Heart left ventricle (tissue), 16 donors: ENCODE measurements at regions not wholly inside any gene's neighbourhood (a gene's known extent, or its start where the extent isn't known, plus 50 kb on each side); places are given as distances from the start of the nearest gene placed in this dataset.

Experiments used
- ATAC-seq, 4 donors: fragments of 200-7000 bp; cut with Tn5 transposase; one replicate each; pipeline ENCODE4 v1.9.1; 2020 to 2022; ENCODE audit warnings: moderate library complexity in 4 of 4, mild to moderate bottlenecking in 3 of 4, moderate number of reproducible peaks in 1 of 4
- DNase-seq, 5 donors: peaks; one replicate each; pipeline ENCODE4 v3.0.0-alpha.2; 2020
- H3K27ac ChIP-seq, 12 donors: fragments of 200-600 bp; sonication (generic) in 4 of 12; one replicate each; pipeline versions ENCODE4 v1.5.0 to v1.8.0; 2016 to 2022; ENCODE audit warnings: mild to moderate bottlenecking in 2 of 12
- H3K27me3 ChIP-seq, 9 donors: fragments of 200-600 bp; sonication (generic) in 2 of 9; one replicate each; pipeline versions ENCODE4 v1.5.1 to v1.8.0; 2016 to 2022; ENCODE audit warnings: mild to moderate bottlenecking in 3 of 9
- H3K36me3 ChIP-seq, 9 donors: fragments of 200-600 bp; sonication (generic) in 2 of 9; one replicate each; pipeline versions ENCODE4 v1.5.0 to v1.8.0; 2018 to 2022; ENCODE audit warnings: mild to moderate bottlenecking in 2 of 9
- H3K4me1 ChIP-seq, 12 donors: fragments of 200-600 bp; sonication (generic) in 4 of 12; one replicate each; pipeline versions ENCODE4 v1.5.0 to v1.8.0; 2016 to 2022; ENCODE audit warnings: mild to moderate bottlenecking in 3 of 12
- H3K4me3 ChIP-seq, 12 donors: fragments of 200-600 bp; sonication (generic) in 4 of 12; one replicate each; pipeline versions ENCODE4 v1.5.0 to v1.8.0; 2017 to 2022; ENCODE audit warnings: mild to moderate bottlenecking in 9 of 12, moderate library complexity in 4 of 12
- H3K9me3 ChIP-seq, 12 donors: fragments of 200-600 bp; sonication (generic) in 4 of 12; one replicate each; pipeline versions ENCODE4 v1.5.0 to v1.8.0; 2016 to 2022; ENCODE audit warnings: mild to moderate bottlenecking in 1 of 12
- POLR2A ChIP-seq, 2 donors: fragments of 450-650 bp; IDR thresholded peaks; one replicate each; pipeline ENCODE4 v1.6.1; 2017; ENCODE audit warnings: antibody characterized with exemption in 2 of 2, mild to moderate bottlenecking in 2 of 2, moderate library complexity in 2 of 2
- WGBS, 4 donors: extraction: QIAGEN DNeasy Blood & Tissue Kit in 2 of 4; methylation state at CpG; one replicate each; pipeline versions ENCODE4 v1.1.5 to v1.1.7; 2013 to 2018; 5-methylcytosine and 5-hydroxymethylcytosine counted together
- intact Hi-C, 10 donors: fragments of 100-400 bp; cut with DNase I; formaldehyde crosslinking; loops; one replicate each; pipeline versions ENCODE4 v1.11.1 to v1.14.2; 2022
- TF ChIP-seq, protein P1 (sequence below), 12 donors: fragments of 200-600 bp; sonication (generic) in 4 of 12; IDR thresholded peaks; one replicate each; pipeline versions ENCODE4 v1.5.0 to v1.8.0; 2018 to 2022; ENCODE audit warnings: antibody characterized with exemption in 12 of 12, mild to moderate bottlenecking in 5 of 12
- donor health status: ischemic (EF 13 %, LVEDD 7.1; RV severe dilation, severe dysfunction).
- donor health status: healthy with polysubstance abuse.
- donor health status: DM: no; HTN: yes; CAD: no.
- donor health status: DM: no; HTN: no; CAD: no.
- donor health status: ischemic (EF 25% LVEDD 6.9; RV normal size, moderate dysfunction).
- donor health status: ischemic (EF 25% LVEDD 5.7; RV mildly dilated, moderate dysfunction).
- donor health status: healthy.
- donor health status: DM: yes; HTN: yes; CAD: no.
- donor health status: ischemic (EF 35%, LVEDD 5.7; RV mildly dilated, moderate dysfunction).
- donor health status: nonischemic (EF 11% LVEDD 7.7; RV severe dilation, severe dysfunction).
- donor health status: DM: yes; HTN: yes; CAD: no.
- donor health status: PGD.
- donor health status: ischemic (EF 29% LVEDD 5.4; RV normal size, mild dysfunction).
- donor health status: nonischemic (EF 23%, LVEDD 6.1; RV moderate dilation, normal function).

DNA sequence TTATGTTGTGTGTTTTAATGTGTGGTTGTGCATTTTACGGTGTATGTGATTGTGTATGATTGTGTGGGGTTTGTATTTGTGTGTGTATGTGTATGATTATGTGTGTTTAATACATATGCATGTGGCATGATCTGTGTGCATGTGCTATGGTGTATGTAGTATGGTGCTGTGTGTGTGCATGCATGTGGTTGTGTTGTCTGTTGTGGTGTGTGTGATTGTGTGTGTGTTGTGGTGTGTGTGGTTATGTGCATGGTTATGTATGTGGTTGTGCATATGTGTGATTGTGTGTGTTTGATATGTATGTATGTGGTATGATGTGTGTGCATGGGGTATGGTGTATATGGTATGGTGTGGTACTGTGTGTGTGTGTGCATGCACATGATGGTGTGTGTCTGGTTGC lies 148.1 kb upstream of the AGAP1 start:
- intact Hi-C loops = no loop called here
- no peak for DNase-seq
- Histone ChIP-seq H3K4me1 (no peaks in the 10 kb centered on the region), H3K9me3 (no peaks in the 10 kb centered on the region), H3K36me3 (no peaks in the 10 kb centered on the region), H3K4me3 (no peak overlapping the region), H3K27me3 (peaks cover 0 to 10% (median 0%) of the 10 kb centered on the region in 9 donors), H3K27ac (no peak overlapping the region)
- ATAC-seq = no peak
- TF ChIP-seq, protein P1, sequence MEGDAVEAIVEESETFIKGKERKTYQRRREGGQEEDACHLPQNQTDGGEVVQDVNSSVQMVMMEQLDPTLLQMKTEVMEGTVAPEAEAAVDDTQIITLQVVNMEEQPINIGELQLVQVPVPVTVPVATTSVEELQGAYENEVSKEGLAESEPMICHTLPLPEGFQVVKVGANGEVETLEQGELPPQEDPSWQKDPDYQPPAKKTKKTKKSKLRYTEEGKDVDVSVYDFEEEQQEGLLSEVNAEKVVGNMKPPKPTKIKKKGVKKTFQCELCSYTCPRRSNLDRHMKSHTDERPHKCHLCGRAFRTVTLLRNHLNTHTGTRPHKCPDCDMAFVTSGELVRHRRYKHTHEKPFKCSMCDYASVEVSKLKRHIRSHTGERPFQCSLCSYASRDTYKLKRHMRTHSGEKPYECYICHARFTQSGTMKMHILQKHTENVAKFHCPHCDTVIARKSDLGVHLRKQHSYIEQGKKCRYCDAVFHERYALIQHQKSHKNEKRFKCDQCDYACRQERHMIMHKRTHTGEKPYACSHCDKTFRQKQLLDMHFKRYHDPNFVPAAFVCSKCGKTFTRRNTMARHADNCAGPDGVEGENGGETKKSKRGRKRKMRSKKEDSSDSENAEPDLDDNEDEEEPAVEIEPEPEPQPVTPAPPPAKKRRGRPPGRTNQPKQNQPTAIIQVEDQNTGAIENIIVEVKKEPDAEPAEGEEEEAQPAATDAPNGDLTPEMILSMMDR (IDR thresholded peaks at IDR 0.05) = no peak
- no peak for TF ChIP-seq POLR2A (IDR thresholded peaks at IDR 0.05)
- 85 to 95% (median 90%) methylated on average over 1 of the region's 1 CpG for WGBS, 4 donors

DNA sequence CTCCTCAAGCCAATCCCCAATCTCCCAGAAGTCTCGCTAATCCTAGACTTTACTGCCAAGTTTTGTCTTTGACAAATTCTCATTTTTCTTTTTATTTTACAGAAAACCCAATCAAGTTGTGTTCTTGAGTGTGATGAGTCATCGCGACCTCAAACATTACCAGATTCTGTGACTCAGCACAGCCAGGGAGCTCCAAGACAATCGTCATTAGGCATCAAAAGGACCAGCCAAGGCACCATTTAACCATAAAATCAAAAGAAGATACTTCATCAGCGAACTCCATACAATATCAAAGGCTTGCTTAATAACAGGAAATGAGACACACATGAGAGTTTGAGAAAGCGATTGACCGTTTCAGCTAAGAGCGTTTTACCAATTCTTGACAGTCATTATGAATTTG lies 146.2 kb upstream of the AGAP1 start:
- intact Hi-C loops = no loop called here
- DNase-seq = no peak
- ATAC-seq = no peak
- 83 to 91% (median 86%) methylated on average over 8 of the region's 8 CpGs for WGBS, 4 donors
- TF ChIP-seq, protein P1 (IDR thresholded peaks at IDR 0.05) = no peak
- no peak for TF ChIP-seq POLR2A (IDR thresholded peaks at IDR 0.05)
- Histone ChIP-seq H3K36me3 (no peaks in the 10 kb centered on the region), H3K4me3 (no peak overlapping the region), H3K4me1 (peaks cover 0 to 7% (median 0%) of the 10 kb centered on the region in 12 donors), H3K27ac (no peak overlapping the region), H3K9me3 (no peaks in the 10 kb centered on the region), H3K27me3 (peaks cover 0 to 10% (median 0%) of the 10 kb centered on the region in 9 donors)

DNA sequence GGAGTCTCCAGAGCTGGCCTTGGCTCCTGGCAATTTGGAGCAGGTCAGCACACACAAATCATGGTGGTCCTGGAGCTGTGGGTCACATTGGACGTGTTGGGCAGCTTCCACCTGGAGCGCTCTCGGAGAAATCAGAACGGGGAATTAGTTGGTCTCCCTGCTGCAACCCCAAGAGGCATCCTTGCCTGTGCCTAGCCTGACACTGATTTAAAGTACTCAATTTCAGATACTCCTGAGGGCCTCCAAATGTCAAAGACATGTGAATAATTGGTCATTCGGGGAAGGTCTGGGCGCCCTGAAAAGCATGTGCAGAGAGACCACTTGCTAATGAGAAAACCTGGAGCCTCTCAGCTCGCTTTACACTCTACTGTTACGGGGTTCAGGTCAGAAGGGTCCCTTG lies 145.5 kb upstream of the AGAP1 start:
- intact Hi-C loops = no loop called here
- WGBS, 4 donors = 93 to 96% (median 94%) methylated on average over 8 of the region's 8 CpGs
- TF ChIP-seq, protein P1 (IDR thresholded peaks at IDR 0.05) = no peak
- no peak for TF ChIP-seq POLR2A (IDR thresholded peaks at IDR 0.05)

DNA sequence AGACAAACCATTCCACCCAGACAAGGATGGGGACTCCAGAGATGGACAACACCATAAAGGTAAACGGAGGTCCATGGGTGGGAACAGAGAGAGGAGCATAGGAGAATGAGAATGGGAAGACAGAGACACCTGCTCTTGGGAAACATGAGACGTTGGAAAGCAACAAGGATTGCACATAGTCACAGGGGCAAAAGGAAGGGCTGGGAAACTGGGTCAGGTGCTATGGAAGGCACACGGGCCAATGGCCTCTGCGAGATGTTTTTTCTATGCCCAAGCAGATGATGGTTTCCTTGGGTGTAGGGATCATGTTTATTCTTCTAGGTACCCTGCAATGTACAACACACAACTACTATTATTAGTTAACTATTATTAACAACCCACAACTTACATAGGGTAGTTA lies 143.6 kb upstream of the AGAP1 start:
- intact Hi-C loops = no loop called here
- Histone ChIP-seq H3K27ac (no peak overlapping the region), H3K36me3 (no peaks in the 10 kb centered on the region), H3K4me3 (no peak overlapping the region), H3K27me3 (peaks cover 0 to 10% (median 0%) of the 10 kb centered on the region in 9 donors), H3K4me1 (peaks cover 0 to 8% (median 0%) of the 10 kb centered on the region in 12 donors), H3K9me3 (no peaks in the 10 kb centered on the region)
- no peak for ATAC-seq
- 82 to 91% (median 86%) methylated on average over 4 of the region's 4 CpGs for WGBS, 4 donors
- DNase-seq = no peak
- no peak for TF ChIP-seq POLR2A (IDR thresholded peaks at IDR 0.05)
- TF ChIP-seq, protein P1 (IDR thresholded peaks at IDR 0.05) = no peak

More for the DNA sequence above, 145.5 kb upstream of the AGAP1 start:
- H3K36me3 ChIP-seq = no peaks in the 10 kb centered on the region
- peaks cover 0 to 8% (median 0%) of the 10 kb centered on the region in 12 donors for H3K4me1 ChIP-seq
- H3K4me3 ChIP-seq = no peak overlapping the region
- no peaks in the 10 kb centered on the region for H3K9me3 ChIP-seq
- DNase-seq = no peak
- no peak overlapping the region for H3K27ac ChIP-seq
- H3K27me3 ChIP-seq = peaks cover 0 to 10% (median 0%) of the 10 kb centered on the region in 9 donors
- ATAC-seq = no peak
